ENCODE measurements at regions not wholly inside any gene's neighbourhood (a gene's known extent, or its start where the extent isn't known, plus 50 kb on each side); places are given as distances from the start of the nearest gene placed in this dataset.

DNA sequence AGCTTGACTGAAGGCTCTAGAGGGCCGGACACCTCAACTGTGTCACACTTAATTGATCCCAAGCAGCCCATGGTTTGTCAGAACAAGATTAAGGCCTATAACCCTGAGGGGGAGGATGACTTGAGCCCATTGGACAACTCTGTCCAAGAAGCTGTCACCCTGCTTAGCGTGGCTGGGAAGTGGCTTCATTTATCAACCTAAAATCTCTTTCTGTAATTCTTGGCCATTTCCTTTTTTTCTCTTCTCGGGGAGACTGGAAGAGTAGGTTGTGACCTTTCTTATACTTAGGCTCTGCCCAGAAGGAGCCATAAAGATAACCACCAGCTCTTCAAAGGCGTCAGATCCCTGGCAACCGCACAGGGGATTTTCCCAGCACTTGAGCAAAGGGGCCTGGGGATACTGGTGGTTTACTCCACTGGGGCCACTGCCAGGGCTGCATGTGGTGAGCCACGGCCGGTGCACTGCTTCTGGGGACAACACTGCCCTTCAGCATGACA is 265.5 kb downstream of the CYRIA start:
- H3K36me3 Mint-ChIP-seq = no peaks in the 10 kb centered on the region
- no peak overlapping the region for H3K4me3 Mint-ChIP-seq
- no peaks in the 10 kb centered on the region for H3K27me3 ChIP-seq (ENCODE audit: insufficient read depth, low read length, poor library complexity, severe bottlenecking)
- no peaks in the 10 kb centered on the region for H3K9me3 ChIP-seq (ENCODE audit: low read length)
- H3K4me3 ChIP-seq (ENCODE audit: low read length) = no peak overlapping the region
- DNase-seq = no peak
- no peaks in the 10 kb centered on the region for H3K36me3 ChIP-seq (ENCODE audit: insufficient read depth, low read length)
- H3K27me3 Mint-ChIP-seq = no peaks in the 10 kb centered on the region
- no peaks in the 10 kb centered on the region for H3K4me1 Mint-ChIP-seq
- ChIA-PET POLR2A (no interaction called here), CTCF (no interaction called here)
- no peaks in the 10 kb centered on the region for H3K4me1 ChIP-seq (ENCODE audit: insufficient read depth, low read length)
- H3K27ac ChIP-seq (ENCODE audit: low read depth, low read length) = no peak overlapping the region
- H3K9me3 Mint-ChIP-seq = peaks cover 0 to 2% (median 0%) of the 10 kb centered on the region in 5 donors
- H3K27ac Mint-ChIP-seq = no peak overlapping the region

DNA sequence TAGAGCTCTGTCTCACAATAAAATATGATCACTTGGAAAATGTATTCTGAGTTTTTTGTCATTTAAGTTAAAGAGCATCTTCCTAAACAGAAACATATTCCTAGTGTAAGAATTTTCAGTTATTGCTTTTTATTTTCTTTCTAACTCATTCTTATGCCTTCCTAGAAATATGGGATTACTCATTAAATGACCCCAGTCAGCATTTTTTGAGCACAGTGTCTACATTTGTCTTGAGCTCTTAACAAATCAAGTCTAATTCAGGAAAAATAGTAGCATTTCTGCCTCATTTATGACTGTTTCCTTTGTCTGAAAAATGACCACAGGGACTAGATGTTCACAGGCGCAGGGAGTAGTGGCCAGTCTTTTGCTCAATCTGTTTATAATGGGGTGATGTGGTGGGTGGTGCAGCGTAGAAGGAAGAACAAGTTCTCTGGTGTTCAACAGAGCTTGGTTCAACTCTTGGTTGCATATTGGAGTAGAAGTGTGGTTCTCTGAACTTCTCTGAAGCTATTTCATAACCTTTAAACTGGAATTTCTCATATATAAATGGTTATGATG is 267.1 kb downstream of the CYRIA start:
- ChIA-PET CTCF (no interaction called here), POLR2A (no interaction called here)
- DNase-seq = no peak
- no peak overlapping the region for H3K27ac ChIP-seq (ENCODE audit: low read depth, low read length)
- Mint-ChIP-seq H3K27me3 (no peaks in the 10 kb centered on the region), H3K4me1 (no peaks in the 10 kb centered on the region), H3K27ac (no peak overlapping the region), H3K9me3 (peaks cover 0 to 2% (median 0%) of the 10 kb centered on the region in 5 donors), H3K4me3 (no peak overlapping the region), H3K36me3 (no peaks in the 10 kb centered on the region)
- H3K4me1 ChIP-seq (ENCODE audit: insufficient read depth, low read length) = no peaks in the 10 kb centered on the region
- H3K9me3 ChIP-seq (ENCODE audit: low read length) = no peaks in the 10 kb centered on the region
- H3K27me3 ChIP-seq (ENCODE audit: insufficient read depth, low read length, poor library complexity, severe bottlenecking) = no peaks in the 10 kb centered on the region
- no peak overlapping the region for H3K4me3 ChIP-seq (ENCODE audit: low read length)
- H3K36me3 ChIP-seq (ENCODE audit: insufficient read depth, low read length) = no peaks in the 10 kb centered on the region

DNA sequence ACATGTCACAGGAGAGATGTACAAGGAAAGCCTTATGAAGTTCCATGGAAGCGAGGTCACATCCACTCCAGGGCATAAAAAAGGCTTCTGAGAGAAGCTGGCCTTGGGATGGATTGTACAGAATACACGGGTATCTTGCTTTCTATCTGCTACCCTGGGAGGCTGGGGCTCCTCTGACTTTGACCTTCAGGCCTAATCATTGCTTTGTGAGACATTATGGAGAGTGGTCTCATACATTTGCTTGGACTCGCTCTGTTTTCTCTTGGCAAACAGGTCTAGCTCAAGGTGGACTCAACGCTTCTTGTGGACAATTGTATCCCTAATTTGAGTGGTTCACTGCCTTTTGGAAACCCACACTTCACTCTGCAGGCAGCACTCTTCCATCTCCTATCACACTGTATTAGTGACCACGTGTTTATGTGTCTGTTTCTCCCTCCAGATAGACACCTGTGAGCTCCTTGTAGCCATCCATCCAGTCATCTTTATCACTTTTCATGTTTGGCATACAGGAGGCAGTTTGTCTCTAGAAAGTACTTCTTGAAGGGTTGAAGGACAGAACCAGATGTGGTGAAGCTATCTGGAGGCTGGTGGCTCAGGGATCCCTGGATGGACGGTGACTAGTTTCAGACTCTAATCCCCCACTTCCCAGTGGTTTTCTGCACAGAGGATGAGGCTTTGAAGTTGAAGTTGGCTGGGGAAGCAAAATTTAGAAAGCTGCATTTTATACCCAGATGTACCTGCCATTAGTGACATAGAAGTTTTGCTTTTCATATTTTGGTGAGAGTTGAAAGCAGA is 267.8 kb downstream of the CYRIA start:
- no peaks in the 10 kb centered on the region for H3K27me3 ChIP-seq (ENCODE audit: insufficient read depth, low read length, poor library complexity, severe bottlenecking)
- CTCF ChIA-PET = no interaction called here
- H3K9me3 Mint-ChIP-seq = peaks cover 0 to 2% (median 0%) of the 10 kb centered on the region in 5 donors

DNA sequence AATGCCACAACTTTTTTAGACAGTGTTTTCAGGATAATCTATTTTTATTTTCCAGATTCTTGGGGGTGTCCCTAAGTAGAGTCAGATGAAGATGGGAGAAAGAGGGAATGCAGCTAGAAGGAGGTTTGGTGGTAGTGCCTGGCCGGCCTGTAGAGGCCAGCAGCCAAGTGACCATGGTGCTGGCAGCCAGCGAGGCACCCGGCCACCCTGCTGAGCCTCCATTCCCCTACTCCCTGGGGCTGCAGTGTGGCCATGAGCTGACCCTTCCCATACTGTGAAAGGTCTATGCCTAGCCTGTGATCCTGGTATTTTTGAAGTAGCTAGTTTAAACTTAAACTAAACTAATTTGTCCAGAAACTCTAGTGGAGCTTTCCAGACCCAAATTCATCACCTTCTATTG is 268.6 kb downstream of the CYRIA start:
- H3K27me3 Mint-ChIP-seq = no peaks in the 10 kb centered on the region
- no peak for DNase-seq
- POLR2A ChIA-PET = no interaction called here
- H3K36me3 ChIP-seq (ENCODE audit: insufficient read depth, low read length) = no peaks in the 10 kb centered on the region
- no peaks in the 10 kb centered on the region for H3K4me1 ChIP-seq (ENCODE audit: insufficient read depth, low read length)
- H3K27me3 ChIP-seq (ENCODE audit: insufficient read depth, low read length, poor library complexity, severe bottlenecking) = no peaks in the 10 kb centered on the region
- H3K27ac Mint-ChIP-seq = no peak overlapping the region
- no peaks in the 10 kb centered on the region for H3K36me3 Mint-ChIP-seq
- H3K4me3 Mint-ChIP-seq = no peak overlapping the region
- CTCF ChIA-PET = no interaction called here
- peaks cover 0 to 1% (median 0%) of the 10 kb centered on the region in 5 donors for H3K9me3 Mint-ChIP-seq
- no peaks in the 10 kb centered on the region for H3K9me3 ChIP-seq (ENCODE audit: low read length)
- no peak overlapping the region for H3K27ac ChIP-seq (ENCODE audit: low read depth, low read length)
- H3K4me1 Mint-ChIP-seq = no peaks in the 10 kb centered on the region
- H3K4me3 ChIP-seq (ENCODE audit: low read length) = no peak overlapping the region

More for the DNA sequence above, 267.8 kb downstream of the CYRIA start:
- H3K36me3 ChIP-seq (ENCODE audit: insufficient read depth, low read length) = no peaks in the 10 kb centered on the region
- Mint-ChIP-seq H3K36me3 (no peaks in the 10 kb centered on the region), H3K4me3 (no peak overlapping the region), H3K27ac (no peak overlapping the region), H3K27me3 (no peaks in the 10 kb centered on the region), H3K4me1 (no peaks in the 10 kb centered on the region)
- no peaks in the 10 kb centered on the region for H3K9me3 ChIP-seq (ENCODE audit: low read length)
- no peak for DNase-seq
- H3K4me3 ChIP-seq (ENCODE audit: low read length) = no peak overlapping the region
- no peaks in the 10 kb centered on the region for H3K4me1 ChIP-seq (ENCODE audit: insufficient read depth, low read length)
- no peak overlapping the region for H3K27ac ChIP-seq (ENCODE audit: low read depth, low read length)
- POLR2A ChIA-PET = no interaction called here

DNA sequence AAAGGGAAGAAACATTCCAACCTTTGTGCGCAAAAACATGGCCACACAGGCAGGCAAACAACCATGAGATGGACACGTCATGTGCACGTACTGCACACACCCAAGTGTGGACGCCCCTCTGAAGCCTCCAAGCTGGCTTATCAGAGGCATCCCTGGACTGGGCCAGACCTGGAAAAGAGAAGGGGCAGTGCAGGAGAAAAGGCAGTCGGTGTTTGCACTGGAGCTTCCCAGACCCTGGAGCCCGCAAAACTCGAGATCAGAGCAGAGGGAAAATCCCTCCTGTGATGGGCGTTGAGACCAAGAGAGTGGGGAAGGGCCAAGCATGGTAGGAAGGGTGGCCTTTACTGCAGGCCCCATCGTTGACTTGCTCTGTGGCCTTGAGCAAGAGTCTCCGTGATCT is 269.5 kb downstream of the CYRIA start:
- Histone ChIP-seq H3K4me1 (ENCODE audit: insufficient read depth, low read length) (no peaks in the 10 kb centered on the region), H3K27me3 (ENCODE audit: insufficient read depth, low read length, poor library complexity, severe bottlenecking) (no peaks in the 10 kb centered on the region), H3K9me3 (ENCODE audit: low read length) (no peaks in the 10 kb centered on the region), H3K36me3 (ENCODE audit: insufficient read depth, low read length) (no peaks in the 10 kb centered on the region), H3K27ac (ENCODE audit: low read depth, low read length) (no peak overlapping the region), H3K4me3 (ENCODE audit: low read length) (no peak overlapping the region)
- no peak overlapping the region for H3K4me3 Mint-ChIP-seq
- no peaks in the 10 kb centered on the region for H3K4me1 Mint-ChIP-seq
- CTCF ChIA-PET = no interaction called here
- H3K9me3 Mint-ChIP-seq = peaks cover 0 to 1% (median 0%) of the 10 kb centered on the region in 5 donors
- DNase-seq = no peak
- H3K27me3 Mint-ChIP-seq = no peaks in the 10 kb centered on the region
- H3K36me3 Mint-ChIP-seq = no peaks in the 10 kb centered on the region
- POLR2A ChIA-PET = no interaction called here
- no peak overlapping the region for H3K27ac Mint-ChIP-seq

DNA sequence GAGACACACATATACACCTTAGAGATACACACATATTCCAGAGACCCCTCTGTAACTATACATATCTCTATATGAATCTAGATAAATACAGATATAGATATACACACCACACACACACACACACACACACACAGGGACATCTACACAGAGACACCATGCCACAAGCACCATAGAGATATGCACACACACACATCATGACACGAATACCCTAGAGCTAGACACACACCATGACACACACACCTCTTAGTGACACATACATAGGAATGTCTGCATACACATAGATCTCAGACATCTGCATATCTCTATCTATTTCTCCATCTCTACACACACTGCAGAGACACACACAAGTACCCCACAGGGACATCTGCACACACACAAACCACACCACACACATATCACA is 270.0 kb downstream of the CYRIA start:
- no peaks in the 10 kb centered on the region for H3K9me3 ChIP-seq (ENCODE audit: low read length)
- H3K27me3 Mint-ChIP-seq = no peaks in the 10 kb centered on the region
- H3K36me3 Mint-ChIP-seq = no peaks in the 10 kb centered on the region

DNA sequence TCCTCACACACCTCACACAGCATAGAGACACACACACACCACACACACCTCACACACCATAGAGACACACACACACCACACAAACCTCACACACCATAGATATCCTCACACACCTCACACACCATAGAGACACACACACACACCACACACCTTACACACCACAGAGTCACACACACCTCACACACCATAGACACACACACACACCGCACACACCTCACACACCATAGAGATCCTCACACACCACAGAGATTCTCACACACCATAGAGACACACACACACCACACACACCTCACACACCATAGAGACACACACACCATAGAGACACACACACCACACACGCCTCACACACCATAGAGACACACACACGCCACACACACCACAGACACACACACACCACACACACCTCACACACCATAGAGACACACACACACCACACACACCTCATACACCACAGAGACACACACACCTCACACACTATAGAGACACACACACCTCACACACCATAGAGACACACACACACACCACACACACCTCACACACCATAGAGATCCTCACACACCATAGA is 270.6 kb downstream of the CYRIA start:
- H3K4me3 Mint-ChIP-seq = no peak overlapping the region

More for the DNA sequence above, 270.0 kb downstream of the CYRIA start:
- Mint-ChIP-seq H3K9me3 (peaks cover 0 to 1% (median 0%) of the 10 kb centered on the region in 5 donors), H3K27ac (no peak overlapping the region), H3K4me1 (no peaks in the 10 kb centered on the region), H3K4me3 (no peak overlapping the region)
- H3K4me1 ChIP-seq (ENCODE audit: insufficient read depth, low read length) = no peaks in the 10 kb centered on the region
- DNase-seq = no peak
- CTCF ChIA-PET = no interaction called here
- no peak overlapping the region for H3K27ac ChIP-seq (ENCODE audit: low read depth, low read length)
- no peak overlapping the region for H3K4me3 ChIP-seq (ENCODE audit: low read length)
- H3K27me3 ChIP-seq (ENCODE audit: insufficient read depth, low read length, poor library complexity, severe bottlenecking) = no peaks in the 10 kb centered on the region
- POLR2A ChIA-PET = no interaction called here
- H3K36me3 ChIP-seq (ENCODE audit: insufficient read depth, low read length) = no peaks in the 10 kb centered on the region

DNA sequence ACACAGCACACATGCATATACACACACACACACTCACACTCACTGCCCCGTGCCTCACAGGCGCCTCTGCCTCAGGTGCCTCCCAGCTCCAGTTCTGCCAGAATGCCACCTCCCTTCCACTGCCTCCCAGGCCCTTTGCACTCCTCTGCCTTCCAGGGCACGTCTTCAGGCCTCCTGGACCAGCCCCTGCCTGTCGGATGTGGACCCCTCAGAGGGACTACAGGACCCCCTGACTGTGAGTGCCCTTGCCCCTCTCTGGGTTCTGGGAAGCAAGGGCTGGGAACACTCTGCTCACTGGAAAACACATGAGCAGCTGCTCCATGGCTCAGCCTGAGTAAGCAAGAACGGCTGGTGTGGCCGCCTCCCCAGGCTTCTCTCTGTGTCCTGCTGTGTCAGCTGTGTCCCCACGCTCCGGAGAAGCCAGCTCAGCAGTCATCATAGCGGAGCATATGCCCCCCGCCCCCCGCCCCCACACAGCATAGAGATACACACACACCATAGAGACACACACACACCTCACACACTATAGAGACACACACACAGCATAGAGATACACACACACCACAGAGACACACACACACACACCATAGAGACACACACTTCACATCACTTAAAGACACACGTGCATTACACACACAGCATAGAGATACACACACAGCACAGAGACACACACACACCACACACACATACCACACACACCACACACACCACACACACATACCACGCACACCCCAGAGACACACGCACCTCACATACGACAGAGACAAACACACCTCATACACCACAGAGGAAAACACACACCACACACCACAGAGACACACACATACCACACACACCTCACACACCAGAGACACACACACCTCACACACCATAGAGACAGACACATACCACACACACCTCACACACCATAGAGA is 271.3 kb downstream of the CYRIA start:
- ChIA-PET POLR2A (no interaction called here), CTCF (no interaction called here)
- Histone ChIP-seq H3K36me3 (ENCODE audit: insufficient read depth, low read length) (no peaks in the 10 kb centered on the region), H3K27ac (ENCODE audit: low read depth, low read length) (no peak overlapping the region), H3K27me3 (ENCODE audit: insufficient read depth, low read length, poor library complexity, severe bottlenecking) (no peaks in the 10 kb centered on the region), H3K4me1 (ENCODE audit: insufficient read depth, low read length) (no peaks in the 10 kb centered on the region), H3K9me3 (ENCODE audit: low read length) (no peaks in the 10 kb centered on the region), H3K4me3 (ENCODE audit: low read length) (no peak overlapping the region)
- peaks cover 0 to 1% (median 0%) of the 10 kb centered on the region in 5 donors for H3K9me3 Mint-ChIP-seq
- DNase-seq = no peak
- H3K27me3 Mint-ChIP-seq = no peaks in the 10 kb centered on the region
- H3K27ac Mint-ChIP-seq = no peak overlapping the region
- no peaks in the 10 kb centered on the region for H3K36me3 Mint-ChIP-seq
- H3K4me3 Mint-ChIP-seq = no peak overlapping the region
- H3K4me1 Mint-ChIP-seq = no peaks in the 10 kb centered on the region

More for the DNA sequence above, 270.6 kb downstream of the CYRIA start:
- ChIA-PET POLR2A (no interaction called here), CTCF (no interaction called here)
- DNase-seq = no peak
- H3K36me3 Mint-ChIP-seq = no peaks in the 10 kb centered on the region
- H3K4me1 ChIP-seq (ENCODE audit: insufficient read depth, low read length) = no peaks in the 10 kb centered on the region
- H3K9me3 ChIP-seq (ENCODE audit: low read length) = no peaks in the 10 kb centered on the region
- H3K27ac ChIP-seq (ENCODE audit: low read depth, low read length) = no peak overlapping the region
- no peaks in the 10 kb centered on the region for H3K27me3 ChIP-seq (ENCODE audit: insufficient read depth, low read length, poor library complexity, severe bottlenecking)
- H3K27ac Mint-ChIP-seq = no peak overlapping the region
- peaks cover 0 to 1% (median 0%) of the 10 kb centered on the region in 5 donors for H3K9me3 Mint-ChIP-seq
- H3K27me3 Mint-ChIP-seq = no peaks in the 10 kb centered on the region
- H3K4me1 Mint-ChIP-seq = no peaks in the 10 kb centered on the region
- no peak overlapping the region for H3K4me3 ChIP-seq (ENCODE audit: low read length)
- H3K36me3 ChIP-seq (ENCODE audit: insufficient read depth, low read length) = no peaks in the 10 kb centered on the region
